Suprapubic skin (tissue), 4 donors: ENCODE measurements at regions not wholly inside any gene's neighbourhood (a gene's known extent, or its start where the extent isn't known, plus 50 kb on each side); places are given as distances from the start of the nearest gene placed in this dataset.

Experiments used
- DNase-seq, 2 donors: peaks; one replicate each; pipeline ENCODE4 v3.0.0-alpha.2; 2019; ENCODE audit warnings: low spot score in 2 of 2
- H3K27ac ChIP-seq: fragments of 200-600 bp; sonication (generic); one replicate; pipeline ENCODE4 v1.5.1; 2019
- H3K27me3 ChIP-seq: fragments of 200-600 bp; sonication (generic); one replicate; pipeline ENCODE4 v1.5.1; 2019
- H3K36me3 ChIP-seq: fragments of 200-600 bp; sonication (generic); one replicate; pipeline ENCODE4 v1.5.1; 2019
- H3K4me1 ChIP-seq: fragments of 200-600 bp; sonication (generic); one replicate; pipeline ENCODE4 v1.5.1; 2019
- H3K4me3 ChIP-seq: fragments of 200-600 bp; sonication (generic); one replicate; pipeline ENCODE4 v1.5.1; 2019; ENCODE audit warnings: mild to moderate bottlenecking
- H3K9me3 ChIP-seq: fragments of 200-600 bp; sonication (generic); one replicate; pipeline ENCODE4 v1.5.1; 2019
- CTCF ChIP-seq, 2 donors: fragments of 200-600 bp in 1 of 2; fragments of 450-650 bp in 1 of 2; sonication (generic) in 1 of 2; IDR thresholded peaks; one replicate each; pipeline ENCODE4 v1.5.1; 2016 to 2019; ENCODE audit warnings: antibody characterized with exemption in 2 of 2, mild to moderate bottlenecking in 1 of 2, moderate library complexity in 1 of 2
- EP300 ChIP-seq: sonication (generic); formaldehyde crosslinking; IDR thresholded peaks from one replicate; pipeline ENCODE4 v1.6.1; 2017; ENCODE audit warnings: antibody characterized with exemption
- POLR2A ChIP-seq, 2 donors: fragments of 450-650 bp; IDR thresholded peaks; one replicate each; pipeline ENCODE4 v1.6.1; 2017; ENCODE audit warnings: antibody characterized with exemption in 2 of 2, mild to moderate bottlenecking in 2 of 2, moderate library complexity in 2 of 2
- POLR2AphosphoS5 ChIP-seq, 3 donors: sonication (generic); formaldehyde crosslinking; IDR thresholded peaks; one replicate each; pipeline ENCODE4 v1.6.1; 2017; ENCODE audit warnings: antibody characterized with exemption in 3 of 3
- WGBS: methylation state at CpG from one replicate; pipeline ENCODE4 v1.1.5; 2018; 5-methylcytosine and 5-hydroxymethylcytosine counted together

GRCh38 chr2:43092520-43093179, 133.8 kb downstream of the ZFP36L2 start:
- H3K36me3 ChIP-seq = no peaks in the 10 kb centered on the region
- H3K27ac ChIP-seq = no peak overlapping the region
- H3K9me3 ChIP-seq = peaks cover 4% of the 10 kb centered on the region
- no peak overlapping the region for H3K4me3 ChIP-seq
- 89% methylated on average over 2 of the region's 2 CpGs for WGBS
- no peaks in the 10 kb centered on the region for H3K27me3 ChIP-seq
- no peak for DNase-seq
- H3K4me1 ChIP-seq = peaks cover 7% of the 10 kb centered on the region
- TF ChIP-seq POLR2AphosphoS5 (IDR thresholded peaks at IDR 0.05) = no peak
- TF ChIP-seq POLR2A (IDR thresholded peaks at IDR 0.05) = no peak
- TF ChIP-seq EP300 = no peak
- TF ChIP-seq CTCF (IDR thresholded peaks at IDR 0.05) = no peak

GRCh38 chr2:43090317-43090716, 136.1 kb downstream of the ZFP36L2 start:
- Histone ChIP-seq H3K27ac (no peak overlapping the region), H3K4me1 (peaks cover 30% of the 10 kb centered on the region), H3K36me3 (no peaks in the 10 kb centered on the region), H3K9me3 (peaks cover 4% of the 10 kb centered on the region), H3K27me3 (no peaks in the 10 kb centered on the region), H3K4me3 (no peak overlapping the region)
- 0% methylated on average over 1 of the region's 1 CpG for WGBS
- TF ChIP-seq POLR2AphosphoS5 (IDR thresholded peaks at IDR 0.05) = no peak
- TF ChIP-seq EP300 = no peak
- no peak for TF ChIP-seq POLR2A (IDR thresholded peaks at IDR 0.05)
- no peak for TF ChIP-seq CTCF (IDR thresholded peaks at IDR 0.05)
- no peak for DNase-seq

- Histone ChIP-seq H3K4me3 (no peak overlapping the region), H3K27me3 (no peaks in the 10 kb centered on the region), H3K27ac (no peak overlapping the region), H3K4me1 (peaks cover 49% of the 10 kb centered on the region), H3K36me3 (no peaks in the 10 kb centered on the region), H3K9me3 (peaks cover 4% of the 10 kb centered on the region)
- TF ChIP-seq POLR2AphosphoS5 (IDR thresholded peaks at IDR 0.05) = no peak
- no peak for TF ChIP-seq POLR2A (IDR thresholded peaks at IDR 0.05)
- TF ChIP-seq EP300 = no peak
- no peak for TF ChIP-seq CTCF (IDR thresholded peaks at IDR 0.05)
- WGBS = 77% methylated on average over 3 of the region's 3 CpGs
- no peak for DNase-seq
Observed at GRCh38 chr2:43088143-43089073, 138.0 kb downstream of the ZFP36L2 start.

- H3K4me1 ChIP-seq = peaks cover 59% of the 10 kb centered on the region
- no peak for DNase-seq
- no peaks in the 10 kb centered on the region for H3K36me3 ChIP-seq
- H3K9me3 ChIP-seq = peaks cover 4% of the 10 kb centered on the region
- H3K27me3 ChIP-seq = no peaks in the 10 kb centered on the region
- peak overlapping the region; percentile 93 for H3K27ac ChIP-seq
- WGBS = 81% methylated on average over 3 of the region's 3 CpGs
- TF ChIP-seq POLR2AphosphoS5 (IDR thresholded peaks at IDR 0.05) (no peak), CTCF (IDR thresholded peaks at IDR 0.05) (no peak), POLR2A (IDR thresholded peaks at IDR 0.05) (no peak), EP300 (no peak)
- H3K4me3 ChIP-seq = no peak overlapping the region
Observed at GRCh38 chr2:43087413-43087812, 139.0 kb downstream of the ZFP36L2 start.
